ENCODE measurements at regions not wholly inside any gene's neighbourhood (a gene's known extent, or its start where the extent isn't known, plus 50 kb on each side); places are given as distances from the start of the nearest gene placed in this dataset.
"Not testable (repeated sequence)": the region's sequence is repeated elsewhere in the genome, so short reads cannot be mapped to it uniquely, and the experiment has no call there.

- Histone ChIP-seq H3K9me3 (replicated peaks; ENCODE audit: control insufficient read depth, insufficient read depth, low read length) (no peaks in the 10 kb centered on the region), H3K4me1 (ENCODE audit: control insufficient read depth, insufficient read depth, low read length) (no peaks in the 10 kb centered on the region), H2AFZ (ENCODE audit: control insufficient read depth, low read depth, low read length) (no peak overlapping the region), H3K79me2 (ENCODE audit: control insufficient read depth, insufficient read depth, low read length) (no peaks in the 10 kb centered on the region), H4K20me1 (ENCODE audit: control insufficient read depth, insufficient read depth) (no peaks in the 10 kb centered on the region), H3K27me3 (replicated peaks in 1 of 2; ENCODE audit: control insufficient read depth in 2 of 2, insufficient read depth in 2 of 2, low read length in 1 of 2) (no peaks in the 10 kb centered on the region), H3K9ac (ENCODE audit: control insufficient read depth, insufficient read depth, low read length) (no peak overlapping the region), H3K27ac (ENCODE audit: control insufficient read depth, insufficient read depth) (no peak overlapping the region), H3K4me2 (ENCODE audit: control insufficient read depth, insufficient read depth) (no peak overlapping the region), H3K4me3 (no peak overlapping the region), H3K36me3 (ENCODE audit: control insufficient read depth in 2 of 2, insufficient read depth in 2 of 2, low read length in 1 of 2) (no peaks in the 10 kb centered on the region)
- 0% methylated on average over 3 of the region's 4 CpGs for WGBS (ENCODE audit: insufficient coverage, insufficient replicate concordance, low lambda C conversion rate, missing lambda C conversion rate)
- in situ Hi-C loops (cut with MboI): no loop called here
- ChIA-PET CTCF (no interaction called here), SMC1A (ENCODE audit: uncharacterized antibody, unreplicated experiment) (no interaction called here), RAD21 (ENCODE audit: unreplicated experiment) (no interaction called here), POLR2A (no interaction called here)
- ATAC-seq (no peak), FAIRE-seq (no peak), DNase-seq (ENCODE audit: low read depth, low spot score) (no peak)
- no TSS peak for BruUV-seq (replicated peaks)
- intact Hi-C loops (cut with micrococcal nuclease; ENCODE audit: unreplicated experiment): no loop called here
- TF ChIP-seq IKZF1 (conservative IDR thresholded peaks at IDR 0.05) (no peak), EZH2 (IDR thresholded peaks at IDR 0.05; ENCODE audit: borderline replicate concordance, control insufficient read depth, low read depth, low read length) (no peak), FOS (IDR thresholded peaks at IDR 0.05; ENCODE audit: borderline replicate concordance, extremely low read depth, insufficient read length) (no peak), ZZZ3 (IDR thresholded peaks at IDR 0.05; ENCODE audit: control insufficient read depth, insufficient read length, low read depth) (no peak), ZNF384 (IDR thresholded peaks at IDR 0.05; ENCODE audit: borderline replicate concordance, low read depth, low read length) (no peak), TCF12 (IDR thresholded peaks at IDR 0.05; ENCODE audit: low read depth, low read length) (no peak), HCFC1 (IDR thresholded peaks at IDR 0.05; ENCODE audit: low read length) (no peak), E2F4 (IDR thresholded peaks at IDR 0.05; ENCODE audit: low read depth, low read length) (no peak), ATF7 (IDR thresholded peaks at IDR 0.05; ENCODE audit: low read depth) (no peak), BCLAF1 (IDR thresholded peaks at IDR 0.05) (no peak), POLR2AphosphoS2 (IDR thresholded peaks at IDR 0.05; ENCODE audit: low read depth, low read length) (no peak)
These were observed 291.7 kb downstream of the SLITRK2 start for GRCh38 chrX:146109362-146109761.

GRCh38 chrX:146119074-146119473 is 301.4 kb downstream of the SLITRK2 start:
- H3K36me3 ChIP-seq (ENCODE audit: control insufficient read depth in 2 of 2, insufficient read depth in 2 of 2, low read length in 1 of 2); CTCF ChIA-PET; in situ Hi-C loops (cut with MboI); H3K4me2 ChIP-seq (ENCODE audit: control insufficient read depth, insufficient read depth); H3K79me2 ChIP-seq (ENCODE audit: control insufficient read depth, insufficient read depth, low read length); H3K9me3 ChIP-seq (replicated peaks; ENCODE audit: control insufficient read depth, insufficient read depth, low read length); POLR2A ChIA-PET; H3K27me3 ChIP-seq (replicated peaks in 1 of 2; ENCODE audit: control insufficient read depth in 2 of 2, insufficient read depth in 2 of 2, low read length in 1 of 2); intact Hi-C loops (cut with micrococcal nuclease; ENCODE audit: unreplicated experiment); ATAC-seq; FAIRE-seq; DNase-seq (ENCODE audit: low read depth, low spot score); SMC1A ChIA-PET (ENCODE audit: uncharacterized antibody, unreplicated experiment); H3K9ac ChIP-seq (ENCODE audit: control insufficient read depth, insufficient read depth, low read length); H3K4me1 ChIP-seq (ENCODE audit: control insufficient read depth, insufficient read depth, low read length); BruUV-seq (replicated peaks); H2AFZ ChIP-seq (ENCODE audit: control insufficient read depth, low read depth, low read length); H3K4me3 ChIP-seq; H4K20me1 ChIP-seq (ENCODE audit: control insufficient read depth, insufficient read depth); H3K27ac ChIP-seq (ENCODE audit: control insufficient read depth, insufficient read depth); RAD21 ChIA-PET (ENCODE audit: unreplicated experiment): not testable (repeated sequence)
- 9% methylated on average over 5 of the region's 5 CpGs for WGBS (ENCODE audit: insufficient coverage, insufficient replicate concordance, low lambda C conversion rate, missing lambda C conversion rate)
